PC-9 (cell line): ENCODE measurements at regions not wholly inside any gene's neighbourhood (a gene's known extent, or its start where the extent isn't known, plus 50 kb on each side); places are given as distances from the start of the nearest gene placed in this dataset.

Source experiments
- BruUV-seq: library from RNA; stranded (reverse); fragments of 400-500 nt; replicated peaks from 2 replicates; lab custom pipeline; 2021; lab: Mats Ljungman, UMichigan
- CTCF ChIA-PET: fragments of 300-600 bp; sonication (Branson Sonifier 250); formaldehyde crosslinking; loops from one replicate; lab custom pipeline; 2022; ENCODE audit warnings: antibody characterized with exemption; lab: Charles Lee
- POLR2A ChIA-PET: fragments of 300-600 bp; sonication (Branson Sonifier 250); formaldehyde crosslinking; loops from one replicate; lab custom pipeline; 2022; ENCODE audit warnings: antibody characterized with exemption; ENCODE audit not compliant: unreplicated experiment; lab: Charles Lee
- DNase-seq, 2 experiments: peaks; one replicate each; pipeline versions ENCODE4 v3.0.0 to v3.0.0-alpha.2; 2015 to 2022; ENCODE audit warnings: mixed read lengths in 1 of 2
- H2AFZ ChIP-seq: fragments of 200-600 bp; sonication (generic); 2 replicates; pipeline ENCODE4 v1.8.1; 2017; ENCODE audit warnings: antibody characterized with exemption
- H3F3A ChIP-seq: fragments of 200-600 bp; sonication (generic); 2 replicates; pipeline ENCODE4 v1.8.1; 2017; ENCODE audit warnings: antibody characterized with exemption, mild to moderate bottlenecking, low read depth; ENCODE audit not compliant: insufficient read depth
- H3K27ac ChIP-seq: fragments of 200-600 bp; sonication (generic); 2 replicates; pipeline ENCODE4 v1.6.1; 2016; ENCODE audit warnings: mixed run types
- H3K27me3 ChIP-seq: fragments of 200-600 bp; sonication (generic); 2 replicates; pipeline ENCODE4 v1.6.1; 2016; ENCODE audit warnings: low read depth, mixed run types; ENCODE audit not compliant: insufficient read depth
- H3K36me3 ChIP-seq: fragments of 200-600 bp; sonication (generic); 2 replicates; pipeline ENCODE4 v1.6.1; 2016; ENCODE audit warnings: low read depth, mixed run types
- H3K4me1 ChIP-seq: fragments of 200-600 bp; sonication (generic); replicated peaks from 2 replicates; pipeline ENCODE4 v1.6.1; 2016; ENCODE audit warnings: mixed run types; ENCODE audit not compliant: insufficient read depth
- H3K4me2 ChIP-seq: fragments of 200-600 bp; sonication (generic); 2 replicates; pipeline ENCODE4 v1.6.1; 2017; ENCODE audit warnings: mixed run types
- H3K4me3 ChIP-seq: fragments of 200-600 bp; sonication (generic); 2 replicates; pipeline ENCODE4 v1.6.1; 2016; ENCODE audit warnings: mixed run types
- H3K79me2 ChIP-seq: fragments of 200-600 bp; sonication (generic); 2 replicates; pipeline ENCODE4 v1.6.1; 2017; ENCODE audit warnings: low read depth, mixed run types
- H3K9me2 ChIP-seq: fragments of 200-600 bp; sonication (generic); 2 replicates; pipeline ENCODE4 v1.8.1; 2017; ENCODE audit warnings: mild to moderate bottlenecking; ENCODE audit not compliant: insufficient read depth
- H3K9me3 ChIP-seq: fragments of 200-600 bp; sonication (generic); 2 replicates; pipeline ENCODE4 v1.8.1; 2016; ENCODE audit warnings: low read depth; ENCODE audit not compliant: insufficient read depth
- H4K20me1 ChIP-seq: fragments of 200-600 bp; sonication (generic); 2 replicates; pipeline ENCODE4 v1.8.1; 2017; ENCODE audit not compliant: insufficient read depth
- CTCF ChIP-seq: fragments of 200-600 bp; sonication (generic); conservative IDR thresholded peaks from 2 replicates; pipeline ENCODE4 v1.6.1; 2017; ENCODE audit warnings: mixed run types, antibody characterized with exemption, mild to moderate bottlenecking, moderate library complexity
- EZH2 ChIP-seq: fragments of 200-600 bp; sonication (generic); IDR thresholded peaks from 2 replicates; pipeline ENCODE4 v1.8.0; 2017; ENCODE audit warnings: antibody characterized with exemption, low read depth
- intact Hi-C: fragments of 100-400 bp; cut with micrococcal nuclease; formaldehyde crosslinking; loops from one replicate; pipeline ENCODE4 v1.10.0; 2022; ENCODE audit not compliant: unreplicated experiment

GRCh38 chr10:27364028-27364427, 123.4 kb upstream of the ACBD5 start:
- no peak for DNase-seq
- H3K9me3 ChIP-seq, result no peaks in the 10 kb centered on the region
- no peak overlapping the region for H3K4me2 ChIP-seq
- intact Hi-C loops, result loop anchor here (5.0 kb wide), 1 partner anchor 637 kb away; no protein-coding TSS in a partner anchor
- H3K4me1 ChIP-seq, result no peaks in the 10 kb centered on the region
- H2AFZ ChIP-seq, result no peak overlapping the region
- H3K9me2 ChIP-seq, result no peaks in the 10 kb centered on the region
- no peak overlapping the region for H3K27ac ChIP-seq
- H3K36me3 ChIP-seq, result no peaks in the 10 kb centered on the region
- no peaks in the 10 kb centered on the region for H3K79me2 ChIP-seq
- no peak overlapping the region for H3K4me3 ChIP-seq
- no peaks in the 10 kb centered on the region for H3K27me3 ChIP-seq
- CTCF ChIA-PET, result no interaction called here
- BruUV-seq, result no TSS peak
- no peaks in the 10 kb centered on the region for H4K20me1 ChIP-seq
- TF ChIP-seq EZH2 (no peak), CTCF (no peak)
- POLR2A ChIA-PET, result no interaction called here
- no peaks in the 10 kb centered on the region for H3F3A ChIP-seq

GRCh38 chr10:27360581-27361172, 120.1 kb upstream of the ACBD5 start:
- no TSS peak for BruUV-seq
- H3K9me2 ChIP-seq, result no peaks in the 10 kb centered on the region
- intact Hi-C loops, result loop anchor here (1.0 to 5.0 kb wide), 3 partner anchors 136 to 633 kb away; no protein-coding TSS in a partner anchor
- no peaks in the 10 kb centered on the region for H3K36me3 ChIP-seq
- no peaks in the 10 kb centered on the region for H3K79me2 ChIP-seq
- no peaks in the 10 kb centered on the region for H3K9me3 ChIP-seq
- CTCF ChIA-PET, result no interaction called here
- no peak overlapping the region for H3K4me2 ChIP-seq
- no peaks in the 10 kb centered on the region for H3K4me1 ChIP-seq
- no peaks in the 10 kb centered on the region for H3F3A ChIP-seq
- no peak overlapping the region for H3K27ac ChIP-seq
- peak in 1 of 2 experiments; percentile 69 for DNase-seq
- H4K20me1 ChIP-seq, result no peaks in the 10 kb centered on the region
- no peaks in the 10 kb centered on the region for H3K27me3 ChIP-seq
- TF ChIP-seq EZH2 (no peak), CTCF (peak; percentile 69)
- H3K4me3 ChIP-seq, result no peak overlapping the region
- POLR2A ChIA-PET, result no interaction called here
- H2AFZ ChIP-seq, result no peak overlapping the region

GRCh38 chr10:27359792-27360355, 119.3 kb upstream of the ACBD5 start:
- TF ChIP-seq CTCF (no peak), EZH2 (no peak)
- H3K4me2 ChIP-seq, result no peak overlapping the region
- no peaks in the 10 kb centered on the region for H3K36me3 ChIP-seq
- no peak for DNase-seq
- no peaks in the 10 kb centered on the region for H3K79me2 ChIP-seq
- no TSS peak for BruUV-seq
- H3K27me3 ChIP-seq, result no peaks in the 10 kb centered on the region
- H4K20me1 ChIP-seq, result no peaks in the 10 kb centered on the region
- POLR2A ChIA-PET, result no interaction called here
- H3K27ac ChIP-seq, result no peak overlapping the region
- no peak overlapping the region for H3K4me3 ChIP-seq
- CTCF ChIA-PET, result interaction anchor here (0.6 kb wide), 1 partner anchor 144 kb away, joined by 3 read pairs; no protein-coding TSS in a partner anchor
- H3K9me2 ChIP-seq, result no peaks in the 10 kb centered on the region
- intact Hi-C loops, result loop anchor here (1.0 to 5.0 kb wide), 3 partner anchors 135 to 633 kb away; no protein-coding TSS in a partner anchor
- no peak overlapping the region for H2AFZ ChIP-seq
- H3K9me3 ChIP-seq, result no peaks in the 10 kb centered on the region
- H3F3A ChIP-seq, result no peaks in the 10 kb centered on the region
- no peaks in the 10 kb centered on the region for H3K4me1 ChIP-seq
